VCaP (cell line): ENCODE measurements at regions not wholly inside any gene's neighbourhood (a gene's known extent, or its start where the extent isn't known, plus 50 kb on each side); places are given as distances from the start of the nearest gene placed in this dataset.

Experiments used
- H3K27ac ChIP-seq: fragments of 450-650 bp; 2 replicates; pipeline ENCODE4 v1.5.1; 2017
- CTCF ChIP-seq: fragments of 450-650 bp; conservative IDR thresholded peaks from 2 replicates; pipeline ENCODE4 v1.5.1; 2017; ENCODE audit warnings: mild to moderate bottlenecking, moderate library complexity

GRCh38 chr5:124373883-124374282 lies 372.6 kb downstream of the ZNF608 start:
- no peak overlapping the region for H3K27ac ChIP-seq
- TF ChIP-seq CTCF: no peak

DNA sequence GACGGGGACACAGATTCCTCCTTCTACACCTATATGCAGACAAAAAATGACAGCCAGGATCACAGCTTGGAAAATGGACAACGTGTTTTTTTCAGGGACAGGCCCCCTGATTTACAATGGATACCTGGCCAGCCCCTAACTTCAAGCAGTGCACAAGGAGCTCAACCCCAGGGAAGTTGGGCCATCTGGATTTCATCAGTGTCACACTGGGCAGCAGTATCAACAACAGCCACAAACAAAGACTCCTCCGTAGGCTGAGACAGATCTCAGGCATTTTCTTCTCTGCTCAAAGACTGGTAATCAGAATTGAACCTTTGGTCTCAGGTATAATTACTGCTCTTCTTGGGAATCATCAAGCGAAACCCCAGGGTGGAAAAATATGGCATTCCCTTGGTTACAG lies 374.0 kb downstream of the ZNF608 start:
- TF ChIP-seq CTCF: no peak

DNA sequence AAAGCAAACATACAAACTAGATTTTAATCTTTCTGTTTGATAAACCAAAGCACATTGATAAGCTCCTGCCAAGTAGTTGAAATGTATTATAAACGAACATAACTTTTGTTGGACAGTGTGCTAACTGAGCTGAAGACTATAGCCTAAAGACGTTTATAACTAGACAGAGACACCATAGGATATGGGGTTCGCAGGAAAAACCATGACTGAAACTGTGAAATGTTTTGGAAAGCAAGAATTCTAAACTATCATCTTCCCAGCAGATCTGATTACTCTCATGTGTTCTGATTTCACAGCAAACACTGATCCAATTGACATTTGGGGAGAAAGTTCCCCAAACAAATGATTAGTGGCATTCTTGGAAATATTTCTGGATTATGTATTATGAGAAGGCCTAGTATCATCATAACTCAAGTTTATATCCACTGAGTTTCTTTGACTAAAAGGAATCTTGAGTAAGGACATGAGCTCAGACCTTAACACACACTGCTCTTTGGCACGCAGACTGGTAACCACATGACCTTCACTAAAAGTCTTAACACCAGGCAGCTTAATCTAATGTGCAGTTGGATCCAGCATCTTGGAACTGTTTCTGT lies 375.2 kb downstream of the ZNF608 start:
- no peak for TF ChIP-seq CTCF
- peak overlapping the region; percentile 50 for H3K27ac ChIP-seq

More for the DNA sequence above, 374.0 kb downstream of the ZNF608 start:
- no peak overlapping the region; the same call in 1 of the 2 replicates for H3K27ac ChIP-seq

DNA sequence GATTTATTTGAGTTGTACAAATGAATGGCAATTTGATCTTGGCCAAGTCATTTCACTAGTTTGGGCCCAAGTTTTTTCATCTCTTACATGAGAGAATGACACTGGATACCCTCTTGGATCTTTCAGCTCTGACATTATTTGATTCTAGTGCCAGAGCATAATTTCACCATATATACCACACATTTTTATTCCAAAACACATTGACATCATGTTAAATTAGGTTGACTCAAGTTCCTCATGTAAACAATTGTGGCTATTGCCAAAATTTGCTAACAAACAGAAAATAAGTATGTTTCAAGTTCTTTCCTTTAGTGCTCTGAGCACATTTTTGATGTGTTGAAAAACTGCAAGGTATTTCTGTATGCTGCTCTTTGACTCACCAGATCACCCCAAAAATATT lies 375.8 kb downstream of the ZNF608 start:
- peak overlapping the region; percentile 50 for H3K27ac ChIP-seq
- no peak for TF ChIP-seq CTCF

- no peak for TF ChIP-seq CTCF
- H3K27ac ChIP-seq: no peak overlapping the region
These were observed 381.1 kb downstream of the ZNF608 start for GRCh38 chr5:124365361-124365801.

- TF ChIP-seq CTCF: no peak
- H3K27ac ChIP-seq: no peak overlapping the region
These were observed 390.5 kb downstream of the ZNF608 start for GRCh38 chr5:124355928-124356327.

GRCh38 chr5:124353016-124353415 lies 393.4 kb downstream of the ZNF608 start:
- no peak for TF ChIP-seq CTCF
- H3K27ac ChIP-seq: peak overlapping the region; percentile 74
